ENCODE measurements at regions not wholly inside any gene's neighbourhood (a gene's known extent, or its start where the extent isn't known, plus 50 kb on each side); places are given as distances from the start of the nearest gene placed in this dataset.

DNA sequence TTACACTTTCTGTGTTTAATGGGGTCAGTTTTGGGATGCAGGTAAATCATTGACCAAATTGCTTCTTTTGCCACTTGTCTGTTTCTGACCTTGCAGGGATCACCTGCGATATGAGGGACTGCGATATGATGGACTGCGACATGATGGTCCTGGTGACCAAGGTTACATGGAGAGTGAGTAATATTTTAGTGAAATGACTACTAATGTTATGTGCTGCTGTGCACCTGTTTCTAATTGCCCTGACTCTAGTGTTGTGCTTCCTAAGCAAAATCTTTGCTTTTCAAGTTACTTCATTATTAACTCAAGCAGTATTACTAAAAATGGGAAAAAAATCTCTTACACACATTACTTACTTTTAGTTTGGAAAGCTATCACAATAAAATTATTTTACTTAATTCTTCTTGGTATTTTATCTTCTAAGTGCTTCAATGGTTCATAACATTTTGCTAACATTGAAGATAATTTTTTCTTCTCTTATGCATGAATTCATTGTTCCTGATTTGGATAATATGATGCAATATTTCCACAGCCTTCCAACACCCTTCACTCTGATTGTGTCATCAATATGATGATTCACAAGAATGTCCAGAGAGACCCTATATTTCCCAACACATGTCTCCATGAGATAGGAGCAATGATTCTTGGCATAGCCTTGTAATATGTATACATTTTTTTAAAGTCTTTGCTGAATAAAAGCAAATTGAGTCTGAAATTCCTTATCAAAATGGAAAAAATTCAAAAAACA is 306.2 kb upstream of the AKR1E2 start:
- DNase-seq, result no peak

- DNase-seq, result no peak
Measured at GRCh38 chr10:4517746-4518145, 308.3 kb upstream of the AKR1E2 start.

DNA sequence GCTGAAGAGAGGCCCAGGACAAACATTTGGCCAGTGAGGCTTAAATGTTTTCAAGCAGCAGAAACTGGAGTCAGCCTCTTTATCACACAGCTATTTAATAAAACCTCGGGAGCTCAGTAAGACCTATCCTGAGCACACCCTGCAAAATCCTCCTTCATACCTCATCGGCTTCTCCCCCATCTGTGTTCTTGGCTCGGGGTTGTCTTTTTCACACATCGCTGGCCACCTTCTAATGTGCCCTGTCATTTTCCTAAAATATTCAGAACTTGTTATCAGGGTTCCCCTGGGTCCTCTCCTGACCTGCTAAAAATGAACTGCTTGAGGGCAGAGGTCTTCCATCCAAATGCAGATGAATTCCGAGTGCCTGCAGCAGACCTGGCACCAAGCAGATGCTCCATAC is 310.3 kb upstream of the AKR1E2 start:
- DNase-seq, result no peak

DNA sequence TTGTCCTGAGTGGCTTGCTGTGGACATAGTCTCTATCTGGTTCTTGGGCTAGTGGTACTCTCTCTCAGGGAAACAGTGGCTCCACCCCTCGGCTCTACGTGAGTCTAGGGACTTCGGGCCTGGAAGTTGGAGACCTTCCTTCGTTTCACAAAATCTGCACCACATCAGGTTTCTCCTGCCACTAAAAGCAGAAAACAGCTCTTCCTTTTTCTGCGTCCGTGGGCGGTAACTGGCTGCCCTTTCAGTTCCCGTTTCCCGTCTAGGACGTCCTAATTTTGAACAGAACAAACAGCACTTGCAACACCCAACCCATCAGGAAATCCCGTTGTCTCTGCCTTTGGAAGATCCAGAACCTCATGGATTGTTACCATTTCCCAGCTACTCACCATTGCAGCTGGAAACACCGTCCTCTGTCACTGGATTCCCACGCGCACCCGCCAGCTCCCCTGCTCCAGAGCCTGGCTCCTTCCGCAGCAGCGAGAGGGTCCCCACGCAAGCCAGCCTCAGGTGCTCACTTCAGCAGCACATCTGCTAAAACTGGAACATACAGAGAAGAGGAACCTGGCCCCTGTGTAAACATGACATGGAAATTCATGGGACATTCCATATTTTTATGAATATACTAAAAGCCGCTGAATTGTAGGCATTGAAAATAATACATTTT is 311.4 kb upstream of the AKR1E2 start:
- no peak for DNase-seq

DNA sequence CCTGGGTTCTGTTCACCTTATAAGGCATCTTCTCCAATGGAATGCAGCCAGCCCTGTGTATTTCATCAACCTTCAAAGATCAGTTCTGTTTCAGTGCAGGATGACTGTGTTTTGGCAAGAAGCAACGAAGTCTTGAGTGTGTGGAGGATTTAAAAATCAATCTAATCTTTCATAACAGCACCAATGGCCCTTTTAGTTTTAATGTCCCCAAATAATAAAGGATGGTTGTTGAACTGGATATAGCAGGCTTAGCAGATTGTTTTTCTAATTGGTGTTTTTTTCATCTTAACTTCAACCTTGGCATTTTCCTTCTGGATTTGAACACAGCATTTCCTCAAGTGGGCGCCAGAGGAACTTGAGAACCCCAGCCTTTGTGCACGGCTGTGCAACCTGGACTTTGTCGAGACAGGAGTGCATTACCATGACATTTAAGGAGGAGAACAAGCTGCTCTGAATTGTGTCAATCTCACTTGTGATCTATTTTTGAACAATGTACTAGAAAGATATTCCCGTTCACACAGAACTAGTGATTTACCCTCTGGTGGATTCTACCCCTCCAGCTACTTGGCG is 313.3 kb upstream of the AKR1E2 start:
- DNase-seq, result no peak

DNA sequence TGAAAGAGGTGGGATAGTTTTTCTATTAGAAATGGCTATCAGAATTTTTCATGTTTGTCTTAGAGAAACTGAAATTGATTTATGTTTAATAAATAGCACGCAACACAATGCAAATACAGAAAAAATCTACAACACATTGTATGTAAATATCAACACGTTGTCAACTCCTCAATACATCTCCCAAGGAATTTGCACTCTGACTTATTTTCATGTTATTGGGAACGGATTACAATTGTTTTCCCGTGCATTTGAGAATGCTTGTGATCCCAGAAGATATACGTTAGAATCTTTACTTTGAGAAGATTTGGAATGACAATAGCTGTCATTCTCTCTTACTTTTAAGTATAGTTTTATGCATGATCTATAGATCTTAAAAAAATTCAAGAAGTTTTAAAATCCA is 313.8 kb upstream of the AKR1E2 start:
- DNase-seq, result no peak

DNA sequence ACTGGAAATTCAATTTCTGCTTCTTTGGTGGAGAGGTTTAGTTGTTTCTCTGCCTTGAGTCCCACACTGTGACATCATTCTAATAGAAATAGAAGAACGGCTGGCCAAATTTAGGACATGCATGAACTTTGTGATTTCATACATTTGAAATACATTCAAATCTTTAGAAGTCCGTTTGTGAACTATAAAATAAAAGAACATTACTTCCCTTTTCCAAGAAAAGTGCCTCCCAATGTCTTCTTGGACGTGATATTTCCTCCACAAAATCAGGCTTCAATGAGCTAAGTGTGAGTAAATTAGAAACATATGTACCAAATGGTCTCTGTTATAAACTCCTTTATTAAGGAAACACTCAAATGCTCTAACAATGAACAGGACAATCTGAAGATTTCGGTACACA is 314.5 kb upstream of the AKR1E2 start:
- DNase-seq, result no peak

DNA sequence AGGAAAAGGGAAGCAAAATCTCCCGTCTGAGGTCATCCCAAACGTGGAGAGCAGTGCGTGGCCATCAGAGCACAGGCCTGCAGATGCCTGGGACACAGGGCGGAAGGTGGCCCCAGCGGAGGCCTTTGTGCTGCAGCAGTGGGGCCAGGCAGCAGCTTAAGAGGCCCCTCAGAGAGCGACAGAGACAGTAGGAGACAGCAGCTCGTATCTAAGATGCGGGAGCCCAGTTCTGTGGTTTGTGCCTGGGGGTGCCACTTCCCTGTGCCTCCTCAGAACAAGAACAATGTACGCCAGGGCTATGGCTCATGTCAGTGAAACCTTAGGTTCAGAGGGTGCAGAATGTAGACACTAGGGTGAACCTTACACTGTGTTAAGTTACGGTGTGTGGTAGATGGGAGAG is 316.6 kb upstream of the AKR1E2 start:
- no peak for DNase-seq

DNA sequence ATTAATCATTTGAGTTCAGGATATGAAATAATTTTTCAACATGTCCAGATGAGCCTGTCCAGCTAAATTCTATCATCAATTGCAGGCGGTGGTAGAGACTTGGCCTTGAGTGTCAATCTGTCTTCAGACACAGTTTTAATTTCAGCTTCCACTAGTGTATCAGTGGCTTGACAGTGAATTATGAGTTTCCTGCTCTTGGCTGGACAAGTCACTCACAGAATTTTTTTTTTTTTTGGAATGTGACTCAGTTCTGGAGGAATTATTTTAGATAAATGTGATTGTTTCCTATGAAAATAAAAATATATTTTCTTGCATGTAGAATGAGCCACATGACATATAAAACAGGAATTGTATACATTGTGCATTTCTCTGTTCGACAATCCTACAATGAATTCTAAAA is 319.9 kb upstream of the AKR1E2 start:
- no peak for DNase-seq

- DNase-seq, result no peak
Measured at GRCh38 chr10:4504550-4504949, 321.5 kb upstream of the AKR1E2 start.

DNA sequence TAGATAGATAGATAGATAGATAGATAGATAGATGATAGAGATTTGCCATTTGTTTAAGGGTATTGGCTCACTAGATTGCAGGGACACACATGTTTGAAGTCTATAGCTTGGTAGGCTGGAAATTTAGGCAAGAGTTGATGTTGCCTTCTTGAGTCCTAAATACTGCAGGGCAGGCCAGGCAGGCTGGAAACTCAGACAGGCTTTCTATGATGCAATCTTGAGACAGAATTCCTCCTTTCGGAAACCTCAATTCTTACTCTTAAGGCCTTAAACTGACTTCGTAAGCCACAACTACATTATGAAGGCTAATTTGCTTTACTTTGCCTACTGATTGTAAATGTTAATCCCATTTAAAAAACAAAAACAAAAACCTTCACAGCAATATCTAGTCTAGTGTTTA is 322.9 kb upstream of the AKR1E2 start:
- no peak for DNase-seq

DNA sequence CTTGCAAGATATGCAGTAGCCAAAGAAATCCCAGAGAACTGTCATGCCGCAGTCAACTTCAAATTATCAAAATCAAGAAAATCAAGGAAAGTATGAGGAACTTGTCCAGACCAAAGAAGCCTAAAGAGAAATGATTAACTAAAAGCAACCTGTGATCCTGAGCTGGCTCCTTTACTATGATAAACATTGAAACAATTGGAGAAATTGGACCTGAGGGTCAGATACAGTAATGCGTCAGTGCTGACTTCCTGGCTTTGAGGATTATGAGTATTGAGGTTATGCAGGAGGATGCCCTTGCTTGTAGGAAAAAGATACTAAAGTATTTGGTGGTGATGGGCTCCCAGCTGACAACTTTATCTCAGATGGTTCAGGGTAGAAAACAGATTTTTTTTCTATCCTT is 324.7 kb upstream of the AKR1E2 start:
- no peak for DNase-seq

DNA sequence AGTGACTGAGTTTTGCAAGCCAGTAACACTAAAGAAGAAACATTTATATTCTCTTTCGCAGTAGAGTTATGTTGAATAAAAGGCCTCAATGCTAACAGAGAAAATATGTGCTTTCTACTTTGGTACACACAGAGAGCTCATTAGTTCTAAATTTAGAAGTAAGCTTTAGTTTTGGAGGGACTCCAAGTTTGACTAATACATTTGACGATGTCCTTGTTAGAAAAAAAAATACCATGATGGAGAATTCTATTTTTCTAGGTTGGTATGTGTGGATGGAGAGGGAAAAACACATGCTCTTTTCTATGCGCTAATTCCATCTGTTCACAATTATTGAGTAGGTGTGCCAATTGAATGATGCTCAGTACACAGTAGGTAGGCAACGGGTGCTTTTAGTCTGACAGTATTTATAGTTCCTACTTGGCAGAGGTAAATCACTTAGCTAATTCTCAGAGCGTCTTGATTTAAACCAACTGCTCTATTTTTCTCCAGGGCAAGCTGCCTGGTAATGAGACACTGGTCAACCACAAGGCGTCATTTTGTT is 327.2 kb upstream of the AKR1E2 start:
- DNase-seq, result no peak

DNA sequence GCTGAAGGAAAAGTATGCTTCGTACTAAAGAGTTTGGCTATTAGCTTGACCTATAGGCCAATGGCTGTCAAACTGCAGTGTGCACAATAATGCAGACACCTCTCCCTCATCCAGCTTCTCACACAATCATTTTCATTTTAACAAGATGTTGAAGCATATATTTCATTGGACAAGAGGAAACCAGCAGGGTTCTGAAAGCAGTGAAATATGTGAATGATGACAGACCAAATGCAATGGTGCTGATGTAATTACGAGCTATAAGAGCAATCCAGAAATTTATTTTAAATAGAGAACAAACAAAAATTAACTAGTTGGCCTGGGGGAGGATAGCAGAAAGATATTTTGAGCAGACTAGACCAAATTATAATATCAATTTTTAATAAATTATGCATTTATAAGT is 331.5 kb upstream of the AKR1E2 start:
- DNase-seq, result no peak

GRCh38 chr10:4492202-4492601 is 333.8 kb upstream of the AKR1E2 start:
- DNase-seq, result no peak

GRCh38 chr10:4488904-4489303 is 337.1 kb upstream of the AKR1E2 start:
- DNase-seq, result no peak

DNA sequence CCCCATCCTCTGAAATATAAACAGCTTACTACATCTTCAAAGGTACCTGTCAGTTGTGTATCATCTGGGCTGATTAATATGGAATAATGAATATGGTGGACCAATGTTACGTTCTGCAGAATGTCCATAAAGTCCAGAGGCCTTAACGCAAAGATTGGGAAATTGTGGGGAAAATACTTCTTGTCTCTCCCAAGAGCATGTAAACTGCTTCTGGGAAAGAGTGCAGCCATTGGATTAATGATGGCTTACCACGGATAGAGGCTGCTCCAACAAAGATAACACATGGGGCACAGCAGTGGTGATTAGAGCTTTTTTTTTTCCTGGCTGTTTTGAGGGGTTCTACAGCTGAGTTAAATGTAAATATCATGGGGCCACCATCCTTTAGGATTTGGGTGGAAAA is 340.4 kb upstream of the AKR1E2 start:
- no peak for DNase-seq

DNA sequence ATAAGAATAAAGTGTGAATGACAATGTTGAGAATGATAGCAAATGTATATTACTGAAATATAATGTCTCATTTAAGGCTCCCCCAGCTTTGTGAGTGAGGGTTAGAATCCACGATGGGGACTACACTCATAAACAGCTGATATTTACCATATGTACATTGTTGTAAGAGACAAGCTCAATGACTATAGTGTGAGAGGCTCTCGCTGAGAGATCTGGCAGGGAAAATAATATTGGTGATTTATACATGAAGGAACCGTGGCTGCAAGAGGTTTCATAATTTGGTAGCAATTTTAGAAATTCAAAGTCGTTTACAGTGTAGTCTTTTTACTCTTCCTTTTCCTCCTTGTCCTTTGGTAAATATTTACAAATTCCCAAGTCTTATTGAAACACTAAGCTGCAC is 342.2 kb upstream of the AKR1E2 start:
- DNase-seq, result no peak

GRCh38 chr10:4482659-4483058 is 343.3 kb upstream of the AKR1E2 start:
- DNase-seq, result no peak

GRCh38 chr10:4481192-4481591 is 344.8 kb upstream of the AKR1E2 start:
- no peak for DNase-seq

DNA sequence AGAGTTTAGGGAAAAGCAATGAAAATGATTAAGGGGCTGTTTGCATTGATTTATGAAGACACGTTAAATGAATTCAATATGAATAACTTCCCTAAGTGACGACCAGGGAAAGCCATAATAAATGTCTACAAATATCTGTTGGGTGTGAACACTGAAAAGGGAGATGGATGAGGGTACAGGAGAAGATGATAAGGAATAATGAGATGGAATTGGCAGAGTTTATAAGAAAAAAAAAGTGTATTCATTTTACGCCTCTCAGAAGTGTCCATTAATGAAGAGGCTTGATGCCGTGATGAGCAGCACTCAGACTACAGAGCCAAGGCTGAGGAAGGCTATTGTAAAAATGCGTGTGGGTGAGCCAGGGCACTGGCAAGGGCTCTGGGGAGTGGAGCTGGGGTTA is 346.7 kb upstream of the AKR1E2 start:
- no peak for DNase-seq

GRCh38 chr10:4477664-4478063 is 348.3 kb upstream of the AKR1E2 start:
- no peak for DNase-seq

GRCh38 chr10:4475827-4476490 is 350.0 kb upstream of the AKR1E2 start:
- no peak for DNase-seq

- DNase-seq, result no peak
Measured at GRCh38 chr10:4474829-4475228, 351.2 kb upstream of the AKR1E2 start.

Measured in DMS79 treated with DMSO at 0.1 percent for 48 hours (cell line).